ENCODE measurements at regions not wholly inside any gene's neighbourhood (a gene's known extent, or its start where the extent isn't known, plus 50 kb on each side); places are given as distances from the start of the nearest gene placed in this dataset.
"Not testable (repeated sequence)": the region's sequence is repeated elsewhere in the genome, so short reads cannot be mapped to it uniquely, and the experiment has no call there.

- DNase-seq: no peak
Observed at GRCh38 chr13:76330761-76331160, 555.4 kb downstream of the KCTD12 start.

GRCh38 chr13:76329866-76330580 is 556.2 kb downstream of the KCTD12 start:
- no peak for DNase-seq

- no peak for DNase-seq
Observed at GRCh38 chr13:76329004-76329403, 557.2 kb downstream of the KCTD12 start.

GRCh38 chr13:76326343-76326742 is 559.9 kb downstream of the KCTD12 start:
- no peak for DNase-seq

- DNase-seq: no peak
Observed at GRCh38 chr13:76319921-76320320, 566.3 kb downstream of the KCTD12 start.

GRCh38 chr13:76316998-76317527 is 569.1 kb downstream of the KCTD12 start:
- no peak for DNase-seq

GRCh38 chr13:76314495-76314894 is 571.7 kb downstream of the KCTD12 start:
- no peak for DNase-seq

- no peak for DNase-seq
Observed at GRCh38 chr13:76307142-76307541, 579.1 kb downstream of the KCTD12 start.

GRCh38 chr13:76300688-76301087 is 585.5 kb downstream of the KCTD12 start:
- DNase-seq: no peak

GRCh38 chr13:76297331-76297730 is 588.9 kb downstream of the KCTD12 start:
- DNase-seq: no peak

GRCh38 chr13:76296751-76297150 is 589.5 kb downstream of the KCTD12 start:
- DNase-seq: no peak

- DNase-seq: not testable (repeated sequence)
Observed at GRCh38 chr13:76295020-76295419, 591.2 kb downstream of the KCTD12 start.

GRCh38 chr13:76293751-76294150 is 592.5 kb downstream of the KCTD12 start:
- DNase-seq: no peak

- no peak for DNase-seq
Observed at GRCh38 chr13:76293346-76293745, 592.9 kb downstream of the KCTD12 start.

GRCh38 chr13:76292726-76293125 is 593.5 kb downstream of the KCTD12 start:
- no peak for DNase-seq

GRCh38 chr13:76292031-76292430 is 594.2 kb downstream of the KCTD12 start:
- no peak for DNase-seq

GRCh38 chr13:76289558-76289957 is 596.6 kb downstream of the KCTD12 start:
- no peak for DNase-seq

- no peak for DNase-seq
Observed at GRCh38 chr13:76286178-76286577, 600.0 kb downstream of the KCTD12 start.

- DNase-seq: no peak
Observed at GRCh38 chr13:76285463-76285862, 600.7 kb downstream of the KCTD12 start.

- not testable (repeated sequence) for DNase-seq
Observed at GRCh38 chr13:76279766-76280165, 606.4 kb downstream of the KCTD12 start.

- no peak for DNase-seq
Observed at GRCh38 chr13:76271728-76272232, 614.4 kb downstream of the KCTD12 start.

GRCh38 chr13:76268307-76268706 is 617.9 kb downstream of the KCTD12 start:
- DNase-seq: not testable (repeated sequence)

- DNase-seq: no peak
Observed at GRCh38 chr13:76267216-76267615, 619.0 kb downstream of the KCTD12 start.

- no peak for DNase-seq
Observed at GRCh38 chr13:76266561-76266960, 619.6 kb downstream of the KCTD12 start.

- no peak for DNase-seq
Observed at GRCh38 chr13:76250211-76250610, 614.1 kb downstream of the LMO7 start.
